IPS-18a (cell line): ENCODE measurements at regions not wholly inside any gene's neighbourhood (a gene's known extent, or its start where the extent isn't known, plus 50 kb on each side); places are given as distances from the start of the nearest gene placed in this dataset.
"Not testable (repeated sequence)": the region's sequence is repeated elsewhere in the genome, so short reads cannot be mapped to it uniquely, and the experiment has no call there.

Source experiments
- H3K27ac ChIP-seq: one replicate; pipeline ENCODE4 v1.5.1; 2013; ENCODE audit warnings: low read length
- H3K27me3 ChIP-seq: one replicate; pipeline ENCODE4 v1.6.1; 2013; ENCODE audit warnings: mild to moderate bottlenecking, low read length; ENCODE audit not compliant: control insufficient read depth, insufficient read depth
- H3K36me3 ChIP-seq: one replicate; pipeline ENCODE4 v1.6.1; 2013; ENCODE audit warnings: low read depth, low read length; ENCODE audit not compliant: control insufficient read depth
- H3K4me1 ChIP-seq: one replicate; pipeline ENCODE4 v1.6.1; 2013; ENCODE audit warnings: low read depth, low read length; ENCODE audit not compliant: control insufficient read depth
- H3K4me3 ChIP-seq: one replicate; pipeline ENCODE4 v1.5.1; 2013; ENCODE audit warnings: low read length
- H3K9ac ChIP-seq: one replicate; pipeline ENCODE4 v1.6.1; 2013; ENCODE audit warnings: mild to moderate bottlenecking, low read length, moderate library complexity
- H3K9me3 ChIP-seq: one replicate; pipeline ENCODE4 v1.6.1; 2013; ENCODE audit warnings: low read depth, low read length; ENCODE audit not compliant: control insufficient read depth

GRCh38 chr2:181802300-181802699, 89.2 kb upstream of the ITPRID2 start:
- not testable (repeated sequence) for H3K36me3 ChIP-seq, H3K9ac ChIP-seq, H3K9me3 ChIP-seq, H3K27ac ChIP-seq, H3K4me1 ChIP-seq, H3K27me3 ChIP-seq, H3K4me3 ChIP-seq

GRCh38 chr2:181803903-181804799, 87.4 kb upstream of the ITPRID2 start:
- H3K36me3 ChIP-seq, H3K9me3 ChIP-seq, H3K9ac ChIP-seq, H3K27ac ChIP-seq, H3K27me3 ChIP-seq, H3K4me1 ChIP-seq: not testable (repeated sequence)
- H3K4me3 ChIP-seq = peak overlapping the region; percentile 51

GRCh38 chr2:181805228-181806038, 86.1 kb upstream of the ITPRID2 start:
- Histone ChIP-seq H3K36me3 (no peaks in the 10 kb centered on the region), H3K27me3 (no peaks in the 10 kb centered on the region), H3K4me1 (peaks cover 5% of the 10 kb centered on the region), H3K4me3 (no peak overlapping the region), H3K9ac (no peak overlapping the region), H3K9me3 (no peaks in the 10 kb centered on the region), H3K27ac (no peak overlapping the region)

- no peak overlapping the region for H3K9ac ChIP-seq
- no peaks in the 10 kb centered on the region for H3K27me3 ChIP-seq
- H3K9me3 ChIP-seq = no peaks in the 10 kb centered on the region
- H3K36me3 ChIP-seq = no peaks in the 10 kb centered on the region
- no peak overlapping the region for H3K4me3 ChIP-seq
- no peak overlapping the region for H3K27ac ChIP-seq
- H3K4me1 ChIP-seq = peaks cover 7% of the 10 kb centered on the region
These were observed 85.5 kb upstream of the ITPRID2 start for GRCh38 chr2:181806039-181806392.

GRCh38 chr2:181807526-181807925, 84.0 kb upstream of the ITPRID2 start:
- H3K9ac ChIP-seq = no peak overlapping the region
- no peaks in the 10 kb centered on the region for H3K9me3 ChIP-seq
- H3K4me1 ChIP-seq = peaks cover 10% of the 10 kb centered on the region
- no peak overlapping the region for H3K27ac ChIP-seq
- no peaks in the 10 kb centered on the region for H3K36me3 ChIP-seq
- H3K4me3 ChIP-seq = no peak overlapping the region
- no peaks in the 10 kb centered on the region for H3K27me3 ChIP-seq

- H3K27ac ChIP-seq = no peak overlapping the region
- no peak overlapping the region for H3K4me3 ChIP-seq
- peaks cover 5% of the 10 kb centered on the region for H3K4me1 ChIP-seq
- no peaks in the 10 kb centered on the region for H3K36me3 ChIP-seq
- no peaks in the 10 kb centered on the region for H3K27me3 ChIP-seq
- no peak overlapping the region for H3K9ac ChIP-seq
- H3K9me3 ChIP-seq = no peaks in the 10 kb centered on the region
These were observed 80.5 kb upstream of the ITPRID2 start for GRCh38 chr2:181810823-181811695.

- no peaks in the 10 kb centered on the region for H3K9me3 ChIP-seq
- H3K9ac ChIP-seq = no peak overlapping the region
- H3K36me3 ChIP-seq = no peaks in the 10 kb centered on the region
- H3K4me1 ChIP-seq = peaks cover 5% of the 10 kb centered on the region
- no peak overlapping the region for H3K4me3 ChIP-seq
- no peaks in the 10 kb centered on the region for H3K27me3 ChIP-seq
- H3K27ac ChIP-seq = no peak overlapping the region
These were observed 79.3 kb upstream of the ITPRID2 start for GRCh38 chr2:181812106-181812743.

- H3K36me3 ChIP-seq = no peaks in the 10 kb centered on the region
- no peak overlapping the region for H3K9ac ChIP-seq
- peaks cover 5% of the 10 kb centered on the region for H3K4me1 ChIP-seq
- no peaks in the 10 kb centered on the region for H3K9me3 ChIP-seq
- H3K4me3 ChIP-seq = no peak overlapping the region
- H3K27ac ChIP-seq = no peak overlapping the region
- H3K27me3 ChIP-seq = no peaks in the 10 kb centered on the region
These were observed 77.5 kb upstream of the ITPRID2 start for GRCh38 chr2:181814057-181814491.

- no peaks in the 10 kb centered on the region for H3K4me1 ChIP-seq
- H3K27me3 ChIP-seq = no peaks in the 10 kb centered on the region
- H3K4me3 ChIP-seq = no peak overlapping the region
- H3K9ac ChIP-seq = no peak overlapping the region
- H3K9me3 ChIP-seq = no peaks in the 10 kb centered on the region
- H3K27ac ChIP-seq = no peak overlapping the region
- H3K36me3 ChIP-seq = no peaks in the 10 kb centered on the region
These were observed 74.0 kb upstream of the ITPRID2 start for GRCh38 chr2:181817509-181817908.

- Histone ChIP-seq H3K9ac (no peak overlapping the region), H3K4me3 (no peak overlapping the region), H3K4me1 (no peaks in the 10 kb centered on the region), H3K9me3 (no peaks in the 10 kb centered on the region), H3K27ac (no peak overlapping the region), H3K27me3 (no peaks in the 10 kb centered on the region), H3K36me3 (no peaks in the 10 kb centered on the region)
These were observed 73.4 kb upstream of the ITPRID2 start for GRCh38 chr2:181818058-181818680.
